ENCODE measurements at regions not wholly inside any gene's neighbourhood (a gene's known extent, or its start where the extent isn't known, plus 50 kb on each side); places are given as distances from the start of the nearest gene placed in this dataset.
"Not testable (repeated sequence)": the region's sequence is repeated elsewhere in the genome, so short reads cannot be mapped to it uniquely, and the experiment has no call there.

DNA sequence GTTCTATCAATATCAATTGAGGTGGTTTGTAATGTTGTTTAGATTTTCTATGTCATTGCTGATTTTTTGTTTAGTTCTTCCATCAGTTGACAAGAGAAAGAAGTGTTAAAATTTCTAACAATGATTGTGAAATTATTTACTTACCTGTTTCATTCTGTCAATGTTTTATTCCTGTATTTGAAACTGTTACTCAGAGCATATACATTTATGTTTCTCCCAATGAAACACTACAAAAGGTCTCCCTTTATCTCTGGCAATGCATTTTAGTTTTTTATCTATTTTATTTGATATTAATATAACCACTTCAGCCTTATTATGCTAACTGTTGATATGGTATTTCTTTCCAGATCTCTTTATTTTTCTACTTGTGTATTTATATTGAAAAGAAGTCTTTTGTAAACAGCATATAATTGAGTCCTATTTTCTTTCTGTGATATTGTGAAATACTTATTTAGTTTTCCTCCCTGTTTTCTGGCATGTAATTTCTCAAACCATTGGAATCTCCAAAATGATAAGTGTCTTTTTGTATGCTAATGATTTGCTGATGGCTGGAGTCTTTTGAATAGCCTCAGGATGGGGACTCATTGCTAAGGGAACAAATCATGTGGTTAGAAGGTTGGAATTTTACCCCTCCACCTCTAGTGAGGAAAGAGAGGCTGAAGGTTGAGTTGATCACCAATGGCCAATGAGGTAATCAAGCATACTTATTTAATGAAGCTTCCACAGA is 122.0 kb downstream of the ADSS2 start:
- no peak for TF ChIP-seq EP300 (IDR thresholded peaks at IDR 0.05)
- TF ChIP-seq CTCF (IDR thresholded peaks at IDR 0.05) = no peak
- no peak for TF ChIP-seq POLR2A (IDR thresholded peaks at IDR 0.05)
- TF ChIP-seq POLR2AphosphoS5 (IDR thresholded peaks at IDR 0.05) = no peak
- H3K27me3 ChIP-seq = no peaks in the 10 kb centered on the region
- peaks cover 0 to 6% (median 2%) of the 10 kb centered on the region in 4 donors for H3K4me1 ChIP-seq
- no peak overlapping the region for H3K27ac ChIP-seq
- H3K4me3 ChIP-seq = no peak overlapping the region
- ATAC-seq (ENCODE audit: low FRiP score in 2 of 2) (no peak), DNase-seq (no peak)
- H3K9me3 ChIP-seq = no peaks in the 10 kb centered on the region
- no peaks in the 10 kb centered on the region for H3K36me3 ChIP-seq

GRCh38 chr1:244330318-244330625 is 121.4 kb downstream of the ADSS2 start:
- WGBS, 2 donors = 88 to 91% methylated on average over 2 of the region's 2 CpGs
- Histone ChIP-seq H3K4me1 (peaks cover 0 to 3% (median 1%) of the 10 kb centered on the region in 4 donors), H3K9me3 (no peaks in the 10 kb centered on the region), H3K36me3 (no peaks in the 10 kb centered on the region), H3K27me3 (no peaks in the 10 kb centered on the region), H3K4me3 (no peak overlapping the region), H3K27ac (no peak overlapping the region)
- ATAC-seq (ENCODE audit: low FRiP score in 2 of 2) (no peak), DNase-seq (no peak)
- TF ChIP-seq EP300 (IDR thresholded peaks at IDR 0.05) (no peak), POLR2A (IDR thresholded peaks at IDR 0.05) (no peak), CTCF (IDR thresholded peaks at IDR 0.05) (no peak), POLR2AphosphoS5 (IDR thresholded peaks at IDR 0.05) (no peak)

GRCh38 chr1:244332761-244333160 is 118.9 kb downstream of the ADSS2 start:
- H3K4me1 ChIP-seq; H3K27ac ChIP-seq; H3K4me3 ChIP-seq; H3K36me3 ChIP-seq; ATAC-seq (ENCODE audit: low FRiP score in 2 of 2); DNase-seq; H3K9me3 ChIP-seq; H3K27me3 ChIP-seq: not testable (repeated sequence)
- 83 to 86% methylated on average over 2 of the region's 2 CpGs for WGBS, 2 donors

- H3K36me3 ChIP-seq; H3K27me3 ChIP-seq; H3K4me3 ChIP-seq; H3K27ac ChIP-seq; DNase-seq; ATAC-seq (ENCODE audit: low FRiP score in 2 of 2); H3K9me3 ChIP-seq; H3K4me1 ChIP-seq: not testable (repeated sequence)
- 65 to 84% methylated on average over 2 of the region's 2 CpGs for WGBS, 2 donors
Observed at GRCh38 chr1:244334315-244334714, 117.4 kb downstream of the ADSS2 start.

DNA sequence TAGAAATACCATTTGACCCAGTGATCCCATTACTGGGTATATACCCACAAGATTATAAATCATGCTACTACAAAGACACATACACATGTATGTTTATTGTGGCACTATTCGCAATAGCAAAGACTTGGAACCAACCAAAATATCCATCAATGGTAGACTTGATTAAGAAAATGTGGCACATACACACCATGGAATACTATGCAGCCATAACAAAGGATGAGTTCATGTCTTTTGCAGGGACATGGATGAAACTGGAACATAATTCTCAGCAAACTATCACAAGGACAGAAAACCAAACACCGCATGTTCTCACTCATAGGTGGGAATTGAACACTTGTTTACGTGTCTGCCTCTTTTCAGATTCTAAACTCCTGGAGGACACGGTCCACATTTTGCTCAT is 116.9 kb downstream of the ADSS2 start:
- WGBS, 2 donors = 96 to 100% methylated on average over 4 of the region's 4 CpGs

DNA sequence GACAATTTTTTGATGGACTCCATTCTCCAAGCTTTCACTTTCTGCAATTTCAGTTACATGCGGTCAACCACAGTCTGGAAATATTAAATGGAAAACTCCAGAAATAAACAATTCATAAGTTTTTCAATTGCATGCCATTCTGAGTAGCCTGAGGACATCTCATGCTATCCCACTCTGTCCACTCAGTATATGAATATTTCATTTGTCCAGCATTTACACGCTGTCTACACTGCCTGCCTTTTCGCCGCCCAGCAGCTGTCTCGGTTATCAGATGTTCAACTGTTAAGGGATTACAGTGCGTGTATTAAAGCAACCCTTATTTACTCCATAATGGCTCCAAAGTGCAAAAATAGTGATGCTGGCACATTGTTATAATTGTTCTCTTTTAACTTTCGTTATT is 116.3 kb downstream of the ADSS2 start:
- WGBS, 2 donors = 86% methylated on average over 7 of the region's 7 CpGs
- peaks cover 0 to 3% (median 0%) of the 10 kb centered on the region in 4 donors for H3K4me1 ChIP-seq
- no peak for DNase-seq
- H3K27me3 ChIP-seq = no peaks in the 10 kb centered on the region
- no peaks in the 10 kb centered on the region for H3K9me3 ChIP-seq
- TF ChIP-seq POLR2AphosphoS5 (IDR thresholded peaks at IDR 0.05) (no peak), CTCF (IDR thresholded peaks at IDR 0.05) (no peak), POLR2A (IDR thresholded peaks at IDR 0.05) (no peak), EP300 (IDR thresholded peaks at IDR 0.05) (no peak)
- H3K27ac ChIP-seq = peak overlapping the region in 1 of 4 donors; percentile 67
- no peak for ATAC-seq (ENCODE audit: low FRiP score in 2 of 2)
- no peak overlapping the region for H3K4me3 ChIP-seq
- no peaks in the 10 kb centered on the region for H3K36me3 ChIP-seq

More for the DNA sequence above, 116.9 kb downstream of the ADSS2 start:
- H3K27ac ChIP-seq; DNase-seq; H3K4me3 ChIP-seq; H3K9me3 ChIP-seq; H3K36me3 ChIP-seq; H3K4me1 ChIP-seq; ATAC-seq (ENCODE audit: low FRiP score in 2 of 2); H3K27me3 ChIP-seq: not testable (repeated sequence)

Data from upper lobe of left lung (tissue), 6 donors.